Natural killer cell (primary cell): ENCODE measurements at regions not wholly inside any gene's neighbourhood (a gene's known extent, or its start where the extent isn't known, plus 50 kb on each side); places are given as distances from the start of the nearest gene placed in this dataset.

Source experiments
- ATAC-seq, 3 donors: fragments of 150-1000 bp in 2 of 3; fragments of 200-7000 bp in 1 of 3; cut with Tn5 transposase; 1 replicate in 1 of 3; 2 replicates in 2 of 3; pipeline ENCODE4 v1.10.0; 2021; ENCODE audit warnings: mild to moderate bottlenecking in 2 of 3, moderate library complexity in 2 of 3
- DNase-seq, 2 donors: peaks; one replicate each; pipeline versions ENCODE4 v3.0.0 to v3.0.0-alpha.2; 2013 to 2021; ENCODE audit warnings: mixed read lengths in 1 of 2
- H3K27ac ChIP-seq: one replicate; pipeline ENCODE4 v1.5.1; 2013; ENCODE audit warnings: mild to moderate bottlenecking, low read length
- H3K27me3 ChIP-seq: one replicate; pipeline ENCODE4 v1.6.1; 2013; ENCODE audit warnings: low read length; ENCODE audit not compliant: control insufficient read depth, insufficient read depth
- H3K36me3 ChIP-seq: one replicate; pipeline ENCODE4 v1.6.1; 2013; ENCODE audit warnings: low read length; ENCODE audit not compliant: control insufficient read depth, insufficient read depth
- H3K4me1 ChIP-seq: one replicate; pipeline ENCODE4 v1.6.1; 2013; ENCODE audit warnings: low read length; ENCODE audit not compliant: control insufficient read depth, insufficient read depth
- H3K4me3 ChIP-seq: one replicate; pipeline ENCODE4 v1.5.1; 2013; ENCODE audit warnings: low read length
- H3K9me3 ChIP-seq: one replicate; pipeline ENCODE4 v1.6.1; 2013; ENCODE audit warnings: low read length; ENCODE audit not compliant: control insufficient read depth, insufficient read depth
- H3K27ac Mint-ChIP-seq, 2 donors: one replicate each; pipeline ENCODE4 v1.8.0; 2022; ENCODE audit warnings: mild to moderate bottlenecking in 2 of 2, mixed read lengths in 2 of 2, moderate library complexity in 1 of 2
- H3K27me3 Mint-ChIP-seq, 2 donors: one replicate each; pipeline ENCODE4 v1.8.0; 2022; ENCODE audit warnings: low read depth in 2 of 2, mixed read lengths in 2 of 2
- H3K36me3 Mint-ChIP-seq: one replicate; pipeline ENCODE4 v1.8.0; 2022; ENCODE audit warnings: mixed read lengths
- H3K4me1 Mint-ChIP-seq, 2 donors: one replicate each; pipeline ENCODE4 v1.8.0; 2022; ENCODE audit warnings: mixed read lengths in 2 of 2
- H3K4me3 Mint-ChIP-seq: one replicate; pipeline ENCODE4 v1.8.0; 2022; ENCODE audit warnings: mild to moderate bottlenecking, moderate library complexity, mixed read lengths
- H3K9me3 Mint-ChIP-seq, 2 donors: one replicate each; pipeline ENCODE4 v1.8.0; 2022; ENCODE audit warnings: mixed read lengths in 2 of 2
- CTCF ChIP-seq: fragments of 200-600 bp; IDR thresholded peaks from one replicate; pipeline ENCODE4 v1.8.0; 2022; ENCODE audit warnings: antibody characterized with exemption
- WGBS: methylation state at CpG from one replicate; pipeline ENCODE4 v1.1.7; 2013; ENCODE audit warnings: missing lambda C conversion rate; ENCODE audit not compliant: insufficient coverage; 5-methylcytosine and 5-hydroxymethylcytosine counted together
- intact Hi-C: fragments of 100-400 bp; cut with micrococcal nuclease; formaldehyde crosslinking; loops from one replicate; pipeline ENCODE4 v1.14.2; 2022

GRCh38 chr3:152729906-152730305 lies 105.0 kb upstream of the P2RY1 start:
- intact Hi-C loops: no loop called here
- H3K27ac ChIP-seq: no peak overlapping the region
- no CpG with 5 or more reads among the region's 5 CpGs for WGBS
- no peak for DNase-seq
- Mint-ChIP-seq H3K4me1 (no peaks in the 10 kb centered on the region), H3K27me3 (no peaks in the 10 kb centered on the region), H3K36me3 (no peaks in the 10 kb centered on the region), H3K27ac (no peak overlapping the region), H3K4me3 (no peak overlapping the region), H3K9me3 (peaks cover 0 to 2% of the 10 kb centered on the region in 2 donors)
- no peak for ATAC-seq
- H3K4me3 ChIP-seq: no peak overlapping the region
- no peaks in the 10 kb centered on the region for H3K4me1 ChIP-seq
- no peaks in the 10 kb centered on the region for H3K27me3 ChIP-seq
- TF ChIP-seq CTCF: no peak
- H3K36me3 ChIP-seq: no peaks in the 10 kb centered on the region
- H3K9me3 ChIP-seq: no peaks in the 10 kb centered on the region

- H3K9me3 Mint-ChIP-seq: peaks cover 0 to 2% of the 10 kb centered on the region in 2 donors
Observed at GRCh38 chr3:152731511-152731910, 103.4 kb upstream of the P2RY1 start.

GRCh38 chr3:152733584-152734119 lies 101.3 kb upstream of the P2RY1 start:
- no peaks in the 10 kb centered on the region for H3K9me3 ChIP-seq
- no peak overlapping the region for H3K4me3 Mint-ChIP-seq
- H3K27me3 Mint-ChIP-seq: no peaks in the 10 kb centered on the region
- no peaks in the 10 kb centered on the region for H3K27me3 ChIP-seq
- no peak overlapping the region for H3K27ac ChIP-seq
- WGBS: no CpG with 5 or more reads among the region's 2 CpGs
- no peaks in the 10 kb centered on the region for H3K9me3 Mint-ChIP-seq
- no peak overlapping the region for H3K27ac Mint-ChIP-seq
- DNase-seq (no peak), ATAC-seq (no peak)
- intact Hi-C loops: no loop called here
- H3K4me1 Mint-ChIP-seq: no peaks in the 10 kb centered on the region
- H3K36me3 ChIP-seq: no peaks in the 10 kb centered on the region
- H3K4me1 ChIP-seq: no peaks in the 10 kb centered on the region
- no peak for TF ChIP-seq CTCF
- H3K4me3 ChIP-seq: no peak overlapping the region
- H3K36me3 Mint-ChIP-seq: no peaks in the 10 kb centered on the region

More at GRCh38 chr3:152731511-152731910, 103.4 kb upstream of the P2RY1 start:
- intact Hi-C loops: no loop called here
- H3K27me3 ChIP-seq: no peaks in the 10 kb centered on the region
- no peaks in the 10 kb centered on the region for H3K4me1 Mint-ChIP-seq
- no peak overlapping the region for H3K4me3 Mint-ChIP-seq
- H3K9me3 ChIP-seq: no peaks in the 10 kb centered on the region
- H3K27ac ChIP-seq: no peak overlapping the region
- H3K27ac Mint-ChIP-seq: no peak overlapping the region
- H3K4me1 ChIP-seq: no peaks in the 10 kb centered on the region
- no peaks in the 10 kb centered on the region for H3K36me3 Mint-ChIP-seq
- no peaks in the 10 kb centered on the region for H3K27me3 Mint-ChIP-seq
- DNase-seq (no peak), ATAC-seq (no peak)
- no peak overlapping the region for H3K4me3 ChIP-seq
- no peak for TF ChIP-seq CTCF
- 82% methylated on average over 2 of the region's 2 CpGs for WGBS
- H3K36me3 ChIP-seq: no peaks in the 10 kb centered on the region
